Fibroblast of lung (primary cell): ENCODE measurements at regions not wholly inside any gene's neighbourhood (a gene's known extent, or its start where the extent isn't known, plus 50 kb on each side); places are given as distances from the start of the nearest gene placed in this dataset.

Experiments used
- EZH2 ChIP-seq: IDR thresholded peaks from 2 replicates; pipeline ENCODE4 v1.5.1; 2012; ENCODE audit warnings: low read length, control low read depth, mild to moderate bottlenecking; ENCODE audit errors: missing control alignments
- TF ChIP-seq, protein P1 (sequence below), 2 donors: IDR thresholded peaks in 1 of 2; conservative IDR thresholded peaks in 1 of 2; 1 replicate in 1 of 2; 2 replicates in 1 of 2; pipeline ENCODE4 v1.5.1; 2011 to 2012; ENCODE audit warnings: low read length in 2 of 2, control low read depth in 1 of 2, inconsistent platforms in 1 of 2, low read depth in 1 of 2, mild to moderate bottlenecking in 1 of 2

DNA sequence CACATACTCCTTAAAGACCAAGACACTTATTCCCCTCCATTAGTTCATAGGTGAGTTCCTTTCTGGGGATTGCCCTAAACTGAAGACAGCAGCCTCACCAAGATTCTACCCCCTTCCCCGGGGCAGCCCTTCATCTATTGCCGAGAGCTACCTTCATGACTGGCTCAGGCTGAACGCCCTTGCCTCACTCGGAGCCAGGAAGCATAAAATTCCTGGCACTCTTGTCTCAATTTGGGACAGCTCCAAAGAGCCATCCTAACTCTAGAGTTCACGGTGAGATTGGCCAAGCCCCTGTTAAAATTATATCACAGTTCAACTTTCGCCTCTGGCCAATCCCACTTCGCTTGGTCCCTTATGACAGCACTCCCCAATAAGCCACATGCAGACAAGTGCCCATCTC lies 113.0 kb upstream of the PROX1 start:
- TF ChIP-seq, protein P1, sequence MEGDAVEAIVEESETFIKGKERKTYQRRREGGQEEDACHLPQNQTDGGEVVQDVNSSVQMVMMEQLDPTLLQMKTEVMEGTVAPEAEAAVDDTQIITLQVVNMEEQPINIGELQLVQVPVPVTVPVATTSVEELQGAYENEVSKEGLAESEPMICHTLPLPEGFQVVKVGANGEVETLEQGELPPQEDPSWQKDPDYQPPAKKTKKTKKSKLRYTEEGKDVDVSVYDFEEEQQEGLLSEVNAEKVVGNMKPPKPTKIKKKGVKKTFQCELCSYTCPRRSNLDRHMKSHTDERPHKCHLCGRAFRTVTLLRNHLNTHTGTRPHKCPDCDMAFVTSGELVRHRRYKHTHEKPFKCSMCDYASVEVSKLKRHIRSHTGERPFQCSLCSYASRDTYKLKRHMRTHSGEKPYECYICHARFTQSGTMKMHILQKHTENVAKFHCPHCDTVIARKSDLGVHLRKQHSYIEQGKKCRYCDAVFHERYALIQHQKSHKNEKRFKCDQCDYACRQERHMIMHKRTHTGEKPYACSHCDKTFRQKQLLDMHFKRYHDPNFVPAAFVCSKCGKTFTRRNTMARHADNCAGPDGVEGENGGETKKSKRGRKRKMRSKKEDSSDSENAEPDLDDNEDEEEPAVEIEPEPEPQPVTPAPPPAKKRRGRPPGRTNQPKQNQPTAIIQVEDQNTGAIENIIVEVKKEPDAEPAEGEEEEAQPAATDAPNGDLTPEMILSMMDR (conservative IDR thresholded peaks at IDR 0.05 in 1 of 2, IDR thresholded peaks at IDR 0.05 in 1 of 2; ENCODE audit: low read depth in 1 of 2, low read length in 2 of 2) = no peak
- no peak for TF ChIP-seq EZH2
